ENCODE measurements at regions not wholly inside any gene's neighbourhood (a gene's known extent, or its start where the extent isn't known, plus 50 kb on each side); places are given as distances from the start of the nearest gene placed in this dataset.

- TF ChIP-seq CTCF (IDR thresholded peaks at IDR 0.05) (no peak), POLR2A (IDR thresholded peaks at IDR 0.05) (no peak)
These were observed 275.3 kb downstream of the HTR1A start for GRCh38 chr5:63686938-63687337.

Data from lower leg skin (tissue), 3 donors.